ENCODE measurements at regions not wholly inside any gene's neighbourhood (a gene's known extent, or its start where the extent isn't known, plus 50 kb on each side); places are given as distances from the start of the nearest gene placed in this dataset.

DNA sequence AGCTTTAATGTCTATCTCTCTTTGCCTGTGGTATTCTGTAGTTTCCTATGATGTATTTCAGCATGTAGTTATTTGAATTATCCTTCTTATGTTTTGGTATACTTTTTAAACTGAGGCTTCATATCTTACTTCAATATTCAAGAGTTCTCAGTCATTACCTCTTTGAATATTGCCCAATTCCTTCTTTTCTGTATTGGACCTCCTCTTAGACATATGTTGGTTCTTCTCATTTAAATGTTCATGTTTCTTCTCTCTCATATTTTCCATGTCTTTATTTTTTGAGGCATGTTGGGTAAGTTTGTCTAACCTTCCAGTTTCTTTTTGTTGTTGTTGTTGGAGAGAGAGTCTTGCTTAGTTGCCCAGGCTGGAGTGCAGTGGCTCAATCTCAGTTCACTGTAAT is 140.6 kb downstream of the MRPS6 start:
- ChIA-PET POLR2A (no interaction called here), CTCF (no interaction called here)
- no peak for TF ChIP-seq CTCF (IDR thresholded peaks at IDR 0.05)
- intact Hi-C loops (cut with micrococcal nuclease) = no loop called here
- no peaks in the 10 kb centered on the region for H3K4me1 Mint-ChIP-seq
- no peak overlapping the region for H3K4me3 Mint-ChIP-seq
- H3K9me3 Mint-ChIP-seq = peaks cover 4% of the 10 kb centered on the region
- no peaks in the 10 kb centered on the region for H3K27me3 Mint-ChIP-seq
- H3K27ac Mint-ChIP-seq = no peak overlapping the region
- no peak for DNase-seq
- H3K36me3 Mint-ChIP-seq (ENCODE audit: low read depth) = no peaks in the 10 kb centered on the region
- ATAC-seq (ENCODE audit: low read depth) = no peak

DNA sequence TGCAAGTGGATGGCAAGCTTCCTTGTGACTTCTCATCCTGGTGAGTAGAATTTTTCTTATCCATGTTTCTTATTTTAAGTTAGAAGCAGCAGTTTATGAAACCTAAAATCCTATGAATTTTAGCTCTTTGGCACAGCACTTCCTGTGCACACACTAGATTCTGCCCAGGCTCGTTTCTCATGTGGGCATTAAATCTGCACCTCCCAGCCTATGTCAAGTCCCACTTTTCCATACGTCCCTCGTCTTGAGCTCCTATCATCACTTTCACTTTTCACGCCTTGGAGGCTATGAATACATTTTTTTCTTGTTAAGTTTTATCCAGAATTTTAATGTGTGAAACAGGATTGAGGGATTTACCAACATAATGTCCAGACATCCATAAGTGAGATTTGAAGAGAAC is 142.1 kb downstream of the MRPS6 start:
- no peaks in the 10 kb centered on the region for H3K36me3 Mint-ChIP-seq (ENCODE audit: low read depth)
- POLR2A ChIA-PET = no interaction called here
- H3K4me1 Mint-ChIP-seq = no peaks in the 10 kb centered on the region
- no peak overlapping the region for H3K27ac Mint-ChIP-seq
- DNase-seq (no peak), ATAC-seq (ENCODE audit: low read depth) (no peak)
- intact Hi-C loops (cut with micrococcal nuclease) = no loop called here
- H3K4me3 Mint-ChIP-seq = no peak overlapping the region
- no peaks in the 10 kb centered on the region for H3K27me3 Mint-ChIP-seq
- TF ChIP-seq CTCF (IDR thresholded peaks at IDR 0.05) = no peak
- CTCF ChIA-PET = no interaction called here
- peaks cover 4% of the 10 kb centered on the region for H3K9me3 Mint-ChIP-seq

GRCh38 chr21:34215911-34216717 is 142.7 kb downstream of the MRPS6 start:
- TF ChIP-seq CTCF (IDR thresholded peaks at IDR 0.05) = no peak
- no peak overlapping the region for H3K27ac Mint-ChIP-seq
- H3K27me3 Mint-ChIP-seq = no peaks in the 10 kb centered on the region
- intact Hi-C loops (cut with micrococcal nuclease) = no loop called here
- H3K4me1 Mint-ChIP-seq = no peaks in the 10 kb centered on the region
- H3K36me3 Mint-ChIP-seq (ENCODE audit: low read depth) = no peaks in the 10 kb centered on the region
- no peak for DNase-seq
- POLR2A ChIA-PET = no interaction called here
- CTCF ChIA-PET = interaction anchor here (2.6 kb wide), 1 partner anchor 292 kb away, joined by 6 read pairs; no protein-coding TSS in a partner anchor
- ATAC-seq (ENCODE audit: low read depth) = no peak
- peaks cover 4% of the 10 kb centered on the region for H3K9me3 Mint-ChIP-seq
- no peak overlapping the region for H3K4me3 Mint-ChIP-seq

DNA sequence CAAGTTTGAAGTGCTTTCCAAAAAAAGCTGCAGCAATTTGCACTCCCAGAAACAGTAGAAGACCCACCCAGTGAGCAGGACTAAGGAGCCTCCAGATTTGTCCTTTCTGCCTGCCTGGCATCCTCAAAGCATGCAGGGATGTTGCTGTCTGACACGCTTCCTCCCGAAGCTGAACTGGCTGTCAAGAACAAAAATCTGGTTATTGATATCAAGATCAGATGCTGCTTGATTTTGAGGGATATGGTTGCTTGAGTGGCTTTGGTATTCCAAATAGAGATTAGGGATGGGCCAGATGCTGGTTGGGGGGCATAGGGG is 143.3 kb downstream of the MRPS6 start:
- Mint-ChIP-seq H3K27ac (no peak overlapping the region), H3K9me3 (peaks cover 4% of the 10 kb centered on the region), H3K4me3 (no peak overlapping the region), H3K4me1 (no peaks in the 10 kb centered on the region), H3K36me3 (ENCODE audit: low read depth) (no peaks in the 10 kb centered on the region), H3K27me3 (peaks cover 4% of the 10 kb centered on the region)
- intact Hi-C loops (cut with micrococcal nuclease) = no loop called here
- DNase-seq (no peak), ATAC-seq (ENCODE audit: low read depth) (no peak)
- ChIA-PET POLR2A (no interaction called here), CTCF (interaction anchor here (2.6 kb wide), 1 partner anchor 292 kb away, joined by 6 read pairs; no protein-coding TSS in a partner anchor)
- no peak for TF ChIP-seq CTCF (IDR thresholded peaks at IDR 0.05)

GRCh38 chr21:34217263-34217662 is 143.9 kb downstream of the MRPS6 start:
- ATAC-seq (ENCODE audit: low read depth) (no peak), DNase-seq (no peak)
- H3K27ac Mint-ChIP-seq = no peak overlapping the region
- H3K9me3 Mint-ChIP-seq = peaks cover 4% of the 10 kb centered on the region
- no peaks in the 10 kb centered on the region for H3K4me1 Mint-ChIP-seq
- H3K4me3 Mint-ChIP-seq = no peak overlapping the region
- no peaks in the 10 kb centered on the region for H3K36me3 Mint-ChIP-seq (ENCODE audit: low read depth)
- POLR2A ChIA-PET = no interaction called here
- intact Hi-C loops (cut with micrococcal nuclease) = no loop called here
- no peak for TF ChIP-seq CTCF (IDR thresholded peaks at IDR 0.05)
- CTCF ChIA-PET = interaction anchor here (2.6 kb wide), 1 partner anchor 293 kb away, joined by 6 read pairs; no protein-coding TSS in a partner anchor
- peaks cover 4% of the 10 kb centered on the region for H3K27me3 Mint-ChIP-seq
